GM12864 (cell line): ENCODE measurements at regions not wholly inside any gene's neighbourhood (a gene's known extent, or its start where the extent isn't known, plus 50 kb on each side); places are given as distances from the start of the nearest gene placed in this dataset.
"Not testable (repeated sequence)": the region's sequence is repeated elsewhere in the genome, so short reads cannot be mapped to it uniquely, and the experiment has no call there.

Source experiments
- DNase-seq: peaks from one replicate; pipeline ENCODE4 v3.0.0-alpha.2; 2011; ENCODE audit warnings: low read depth
- H3K4me3 ChIP-seq: 2 replicates; pipeline ENCODE4 v1.5.1; 2011; ENCODE audit warnings: mild to moderate bottlenecking, low read depth, low read length, control low read depth
- CTCF ChIP-seq: IDR thresholded peaks from 2 replicates; pipeline ENCODE4 v1.5.1; 2011; ENCODE audit warnings: low read depth, mild to moderate bottlenecking, moderate library complexity, low read length, control low read depth, inconsistent platforms; ENCODE audit errors: missing control alignments

- TF ChIP-seq CTCF: no peak
- DNase-seq: no peak
- H3K4me3 ChIP-seq: no peak overlapping the region
These were observed 225.0 kb upstream of the SEMA3C start for GRCh38 chr7:81143856-81144255.

GRCh38 chr7:81141257-81142205, 222.7 kb upstream of the SEMA3C start:
- not testable (repeated sequence) for H3K4me3 ChIP-seq, DNase-seq

- TF ChIP-seq CTCF: no peak
- H3K4me3 ChIP-seq: no peak overlapping the region
- DNase-seq: no peak
These were observed 221.9 kb upstream of the SEMA3C start for GRCh38 chr7:81140775-81141174.

- H3K4me3 ChIP-seq: no peak overlapping the region
- no peak for TF ChIP-seq CTCF
- no peak for DNase-seq
These were observed 221.4 kb upstream of the SEMA3C start for GRCh38 chr7:81140252-81140651.

- DNase-seq: no peak
- TF ChIP-seq CTCF: no peak
- H3K4me3 ChIP-seq: no peak overlapping the region
These were observed 220.0 kb upstream of the SEMA3C start for GRCh38 chr7:81138870-81139269.

GRCh38 chr7:81135324-81135723, 216.5 kb upstream of the SEMA3C start:
- DNase-seq: no peak
- TF ChIP-seq CTCF: no peak
- H3K4me3 ChIP-seq: no peak overlapping the region

GRCh38 chr7:81128011-81128410, 209.2 kb upstream of the SEMA3C start:
- no peak for TF ChIP-seq CTCF
- H3K4me3 ChIP-seq: no peak overlapping the region
- DNase-seq: no peak
